WTC11 (cell line): ENCODE measurements at regions not wholly inside any gene's neighbourhood (a gene's known extent, or its start where the extent isn't known, plus 50 kb on each side); places are given as distances from the start of the nearest gene placed in this dataset.

ENCODE experiments used
- CREB1 ChIP-seq: sonication (generic); formaldehyde crosslinking; IDR thresholded peaks from 2 replicates; pipeline ENCODE4 v1.8.0; 2023; ENCODE audit warnings: mild to moderate bottlenecking, missing genetic modification reagents
- CREM ChIP-seq: sonication (generic); formaldehyde crosslinking; IDR thresholded peaks from 2 replicates; pipeline ENCODE4 v1.8.1; 2022; ENCODE audit warnings: mild to moderate bottlenecking, missing genetic modification reagents, moderate library complexity
- ELF4 ChIP-seq: sonication (generic); formaldehyde crosslinking; IDR thresholded peaks from 2 replicates; pipeline ENCODE4 v1.8.1; 2022; ENCODE audit warnings: low read depth, mild to moderate bottlenecking, moderate library complexity, missing genetic modification reagents
- FOXJ3 ChIP-seq: sonication (generic); formaldehyde crosslinking; IDR thresholded peaks from 2 replicates; pipeline ENCODE4 v1.9.0; 2021; ENCODE audit warnings: missing genetic modification reagents, mild to moderate bottlenecking, borderline replicate concordance
- GTF2I ChIP-seq: fragments of 250-450 bp; sonication (Bioruptor Pico); conservative IDR thresholded peaks from 2 replicates; pipeline ENCODE4 v1.4.0; 2021; ENCODE audit warnings: mild to moderate bottlenecking
- JUN ChIP-seq: sonication (generic); formaldehyde crosslinking; IDR thresholded peaks from 2 replicates; pipeline ENCODE4 v1.8.0; 2023; ENCODE audit warnings: mild to moderate bottlenecking, missing genetic modification reagents
- NR2C2 ChIP-seq: sonication (generic); formaldehyde crosslinking; IDR thresholded peaks from 2 replicates; pipeline ENCODE4 v1.8.0; 2022; ENCODE audit warnings: mild to moderate bottlenecking, missing genetic modification reagents
- RELA ChIP-seq: sonication (generic); formaldehyde crosslinking; IDR thresholded peaks from 2 replicates; pipeline ENCODE4 v1.8.1; 2022; ENCODE audit warnings: missing genetic modification reagents, mild to moderate bottlenecking, borderline replicate concordance
- ZNF263 ChIP-seq: sonication (generic); formaldehyde crosslinking; IDR thresholded peaks from 2 replicates; pipeline ENCODE4 v1.8.1; 2022; ENCODE audit warnings: low read depth, mild to moderate bottlenecking, moderate library complexity, missing genetic modification reagents
- TF ChIP-seq, protein P1 (sequence below): fragments of 200-600 bp; IDR thresholded peaks from 2 replicates; pipeline ENCODE4 v1.8.0; 2022; ENCODE audit warnings: antibody characterized with exemption
- TF ChIP-seq, protein P2 (sequence below): fragments of 250-450 bp; sonication (Bioruptor Pico); IDR thresholded peaks from 2 replicates; pipeline ENCODE4 v2.1.2; 2022; ENCODE audit warnings: mild to moderate bottlenecking, moderate library complexity
- TF ChIP-seq, protein P3 (sequence below): sonication (generic); formaldehyde crosslinking; IDR thresholded peaks from 2 replicates; pipeline ENCODE4 v1.8.1; 2023; ENCODE audit warnings: mild to moderate bottlenecking, missing genetic modification reagents, moderate library complexity
- TF ChIP-seq, protein P4 (sequence below): sonication (generic); formaldehyde crosslinking; IDR thresholded peaks from 2 replicates; pipeline ENCODE4 v1.8.0; 2023; ENCODE audit warnings: missing genetic modification reagents
- TF ChIP-seq, protein P5 (sequence below): sonication (generic); formaldehyde crosslinking; IDR thresholded peaks from 2 replicates; pipeline ENCODE4 v1.8.0; 2022; ENCODE audit warnings: mild to moderate bottlenecking, missing genetic modification reagents

DNA sequence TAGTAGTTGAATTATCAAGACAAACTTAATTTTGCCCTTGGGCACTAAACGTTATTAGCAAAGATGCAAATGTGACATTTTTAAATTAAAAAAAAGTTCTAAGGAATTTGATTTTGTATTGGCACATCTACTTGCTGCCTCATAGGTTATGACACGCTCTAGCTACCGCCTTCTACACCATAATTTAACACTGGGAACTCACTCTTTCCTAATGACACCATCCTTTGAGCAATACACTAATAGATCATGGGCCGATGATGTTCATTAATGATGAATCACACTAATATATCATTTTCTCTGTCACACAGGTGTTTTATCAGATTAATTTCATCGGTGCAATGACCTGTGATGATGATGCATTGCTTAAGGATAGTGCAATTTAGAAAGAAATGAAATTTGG lies 528.8 kb upstream of the PCDH9 start:
- TF ChIP-seq RELA (CRISPR knock-in tag) (no peak), CREB1 (CRISPR knock-in tag) (no peak), FOXJ3 (CRISPR knock-in tag) (no peak), CREM (CRISPR knock-in tag) (no peak), ZNF263 (no peak), NR2C2 (CRISPR knock-in tag) (no peak), GTF2I (CRISPR knock-in tag) (no peak), ELF4 (CRISPR knock-in tag) (no peak), JUN (CRISPR knock-in tag) (no peak)
- TF ChIP-seq, protein P1, sequence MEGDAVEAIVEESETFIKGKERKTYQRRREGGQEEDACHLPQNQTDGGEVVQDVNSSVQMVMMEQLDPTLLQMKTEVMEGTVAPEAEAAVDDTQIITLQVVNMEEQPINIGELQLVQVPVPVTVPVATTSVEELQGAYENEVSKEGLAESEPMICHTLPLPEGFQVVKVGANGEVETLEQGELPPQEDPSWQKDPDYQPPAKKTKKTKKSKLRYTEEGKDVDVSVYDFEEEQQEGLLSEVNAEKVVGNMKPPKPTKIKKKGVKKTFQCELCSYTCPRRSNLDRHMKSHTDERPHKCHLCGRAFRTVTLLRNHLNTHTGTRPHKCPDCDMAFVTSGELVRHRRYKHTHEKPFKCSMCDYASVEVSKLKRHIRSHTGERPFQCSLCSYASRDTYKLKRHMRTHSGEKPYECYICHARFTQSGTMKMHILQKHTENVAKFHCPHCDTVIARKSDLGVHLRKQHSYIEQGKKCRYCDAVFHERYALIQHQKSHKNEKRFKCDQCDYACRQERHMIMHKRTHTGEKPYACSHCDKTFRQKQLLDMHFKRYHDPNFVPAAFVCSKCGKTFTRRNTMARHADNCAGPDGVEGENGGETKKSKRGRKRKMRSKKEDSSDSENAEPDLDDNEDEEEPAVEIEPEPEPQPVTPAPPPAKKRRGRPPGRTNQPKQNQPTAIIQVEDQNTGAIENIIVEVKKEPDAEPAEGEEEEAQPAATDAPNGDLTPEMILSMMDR = no peak
- TF ChIP-seq, protein P2, sequence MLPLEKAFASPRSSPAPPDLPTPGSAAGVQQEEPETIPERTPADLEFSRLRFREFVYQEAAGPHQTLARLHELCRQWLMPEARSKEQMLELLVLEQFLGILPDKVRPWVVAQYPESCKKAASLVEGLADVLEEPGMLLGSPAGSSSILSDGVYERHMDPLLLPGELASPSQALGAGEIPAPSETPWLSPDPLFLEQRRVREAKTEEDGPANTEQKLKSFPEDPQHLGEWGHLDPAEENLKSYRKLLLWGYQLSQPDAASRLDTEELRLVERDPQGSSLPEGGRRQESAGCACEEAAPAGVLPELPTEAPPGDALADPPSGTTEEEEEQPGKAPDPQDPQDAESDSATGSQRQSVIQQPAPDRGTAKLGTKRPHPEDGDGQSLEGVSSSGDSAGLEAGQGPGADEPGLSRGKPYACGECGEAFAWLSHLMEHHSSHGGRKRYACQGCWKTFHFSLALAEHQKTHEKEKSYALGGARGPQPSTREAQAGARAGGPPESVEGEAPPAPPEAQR = no peak
- TF ChIP-seq, protein P3, sequence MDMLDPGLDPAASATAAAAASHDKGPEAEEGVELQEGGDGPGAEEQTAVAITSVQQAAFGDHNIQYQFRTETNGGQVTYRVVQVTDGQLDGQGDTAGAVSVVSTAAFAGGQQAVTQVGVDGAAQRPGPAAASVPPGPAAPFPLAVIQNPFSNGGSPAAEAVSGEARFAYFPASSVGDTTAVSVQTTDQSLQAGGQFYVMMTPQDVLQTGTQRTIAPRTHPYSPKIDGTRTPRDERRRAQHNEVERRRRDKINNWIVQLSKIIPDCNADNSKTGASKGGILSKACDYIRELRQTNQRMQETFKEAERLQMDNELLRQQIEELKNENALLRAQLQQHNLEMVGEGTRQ = no peak
- TF ChIP-seq, protein P4, sequence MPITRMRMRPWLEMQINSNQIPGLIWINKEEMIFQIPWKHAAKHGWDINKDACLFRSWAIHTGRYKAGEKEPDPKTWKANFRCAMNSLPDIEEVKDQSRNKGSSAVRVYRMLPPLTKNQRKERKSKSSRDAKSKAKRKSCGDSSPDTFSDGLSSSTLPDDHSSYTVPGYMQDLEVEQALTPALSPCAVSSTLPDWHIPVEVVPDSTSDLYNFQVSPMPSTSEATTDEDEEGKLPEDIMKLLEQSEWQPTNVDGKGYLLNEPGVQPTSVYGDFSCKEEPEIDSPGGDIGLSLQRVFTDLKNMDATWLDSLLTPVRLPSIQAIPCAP (CRISPR knock-in tag) = no peak
- TF ChIP-seq, protein P5, sequence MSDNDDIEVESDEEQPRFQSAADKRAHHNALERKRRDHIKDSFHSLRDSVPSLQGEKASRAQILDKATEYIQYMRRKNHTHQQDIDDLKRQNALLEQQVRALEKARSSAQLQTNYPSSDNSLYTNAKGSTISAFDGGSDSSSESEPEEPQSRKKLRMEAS (CRISPR knock-in tag) = no peak
